ENCODE measurements at regions not wholly inside any gene's neighbourhood (a gene's known extent, or its start where the extent isn't known, plus 50 kb on each side); places are given as distances from the start of the nearest gene placed in this dataset.

DNA sequence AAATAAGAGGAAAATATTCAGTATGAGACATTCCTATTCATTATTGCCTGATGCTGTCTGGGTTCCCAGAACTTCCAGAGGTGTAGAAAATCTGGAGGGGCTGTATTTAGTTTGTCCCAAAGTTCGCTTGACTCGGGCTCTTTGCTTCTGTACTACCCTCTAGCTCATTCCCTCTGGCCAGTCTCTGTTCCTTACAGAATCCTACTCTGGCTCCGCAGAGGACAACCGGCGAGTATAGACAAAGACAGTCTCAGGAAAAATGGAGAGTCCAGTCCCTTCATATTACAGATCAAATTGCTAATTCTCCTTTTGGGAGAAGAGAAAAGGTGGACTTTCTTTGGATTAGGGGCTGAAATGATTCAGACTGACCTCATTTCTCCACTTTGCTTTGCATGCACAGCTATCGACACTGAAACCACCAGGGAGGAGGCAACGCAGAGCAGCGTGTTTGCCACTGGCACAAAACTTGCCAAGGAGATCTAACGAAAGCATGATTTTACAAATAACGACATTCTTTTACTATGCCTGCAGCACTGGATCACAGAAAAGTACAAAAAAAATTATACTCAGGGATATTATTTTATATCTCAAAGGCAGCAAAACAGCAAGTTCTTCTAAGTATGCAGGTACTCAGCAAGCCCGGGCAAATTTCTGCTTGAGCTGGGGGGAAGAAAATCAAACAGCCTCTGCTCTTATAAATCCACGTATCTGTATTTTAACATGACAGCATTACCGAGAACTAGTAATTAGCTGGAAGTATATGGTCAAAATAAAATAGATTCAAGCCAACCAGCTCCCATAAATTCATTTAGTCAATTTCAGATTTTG lies 279.7 kb downstream of the NPR3 start:
- DNase-seq = no peak

- no peak for DNase-seq
Measured at GRCh38 chr5:32991421-32991815, 280.3 kb downstream of the NPR3 start.

DNA sequence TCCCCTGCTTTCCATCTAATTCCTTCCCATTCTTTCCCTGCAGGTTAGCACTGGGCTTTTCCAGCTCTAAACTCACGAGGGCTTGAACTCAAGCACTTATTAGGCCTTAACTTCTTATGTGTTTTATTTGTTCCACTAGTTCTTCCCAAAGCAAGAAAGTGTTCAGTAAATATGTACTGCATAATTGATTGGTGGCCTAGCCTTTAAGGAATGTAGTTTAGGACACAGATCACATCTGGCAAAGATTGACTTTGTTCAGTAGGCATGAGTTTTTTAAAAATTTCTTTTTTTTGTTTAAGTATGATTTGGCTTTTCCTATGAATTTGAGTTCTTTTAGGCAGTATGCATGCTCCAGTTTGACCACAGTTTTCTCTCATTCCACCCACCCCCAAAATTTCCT lies 285.2 kb downstream of the NPR3 start:
- no peak for DNase-seq

- no peak for DNase-seq
Measured at GRCh38 chr5:33008751-33009418, 297.8 kb downstream of the NPR3 start.

GRCh38 chr5:33010846-33011245 lies 299.7 kb downstream of the NPR3 start:
- no peak for DNase-seq

- no peak for DNase-seq
Measured at GRCh38 chr5:33011801-33012200, 300.7 kb downstream of the NPR3 start.

DNA sequence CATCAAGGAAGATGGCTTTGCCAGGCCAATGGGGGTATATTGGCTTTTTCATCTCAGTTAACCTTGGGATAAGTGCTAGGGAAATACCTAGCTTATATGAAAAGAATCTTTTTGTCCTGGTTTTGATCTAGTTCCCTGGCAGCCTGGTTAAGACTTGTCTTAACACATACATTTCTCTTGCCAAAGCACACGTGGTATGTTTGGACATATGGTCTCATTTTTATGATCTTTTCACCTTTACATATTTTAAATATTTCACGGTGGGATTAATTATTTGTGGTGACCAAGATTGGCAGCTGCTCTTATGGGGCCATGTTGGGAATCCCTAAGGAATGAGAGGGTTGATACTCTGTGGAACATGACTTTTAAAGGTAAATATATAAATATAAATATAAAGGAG lies 312.5 kb downstream of the NPR3 start:
- DNase-seq = no peak

DNA sequence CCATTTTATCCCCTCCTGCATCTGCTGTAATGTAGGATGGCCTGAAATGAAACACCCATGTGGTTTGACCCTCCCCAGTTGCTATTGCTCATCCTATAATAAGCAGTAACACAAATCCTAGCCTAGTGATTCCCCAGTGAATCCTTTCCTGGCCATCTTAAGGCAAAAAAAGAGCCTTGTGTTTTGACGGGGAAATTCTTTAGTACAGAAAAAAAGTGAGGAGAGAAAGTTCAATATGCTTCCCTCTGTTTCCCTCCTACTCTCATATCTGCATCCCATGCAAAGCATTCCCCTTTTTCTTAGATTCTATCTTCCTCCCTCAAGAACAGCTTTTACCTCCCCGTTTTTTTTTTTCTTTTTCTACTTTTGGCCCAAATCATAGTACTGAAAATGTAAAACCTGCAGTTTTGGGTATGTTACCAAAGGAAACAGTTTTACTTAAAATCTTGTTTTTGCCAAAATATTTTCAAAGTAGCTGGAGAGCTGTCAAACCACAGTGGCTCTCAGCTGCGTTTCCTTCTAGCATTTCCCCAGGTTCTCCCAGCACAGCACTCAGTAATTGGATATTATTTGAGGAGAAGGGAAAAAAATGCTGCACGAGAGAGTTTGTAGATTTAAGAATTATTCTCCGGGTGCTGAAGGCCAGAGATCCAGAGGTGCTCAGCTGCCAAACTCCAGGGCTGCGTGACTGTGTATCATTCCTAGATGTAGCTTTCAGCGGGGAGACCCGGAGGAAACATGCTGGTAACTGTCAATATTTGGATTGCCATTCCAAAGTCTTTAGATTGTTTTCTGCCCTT lies 321.4 kb downstream of the NPR3 start:
- DNase-seq = no peak

DNA sequence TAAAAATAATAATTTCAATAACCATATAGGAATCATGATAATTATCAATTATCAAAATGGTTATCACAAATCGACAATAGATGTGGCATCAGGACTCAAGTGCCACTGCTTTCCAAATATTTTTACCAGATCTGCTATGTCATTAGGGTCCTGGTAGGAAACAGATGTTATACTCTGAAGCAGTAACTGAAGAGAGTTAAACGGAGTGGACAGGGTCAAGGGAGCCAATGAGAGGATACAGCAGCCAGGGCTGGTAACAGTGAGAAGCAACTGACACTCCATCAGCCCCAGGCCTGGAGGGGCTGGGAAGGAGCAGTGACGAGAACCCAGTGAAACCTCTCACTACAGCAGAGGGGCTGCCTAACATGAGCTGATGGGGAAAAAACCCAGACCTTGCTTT lies 322.4 kb downstream of the NPR3 start:
- DNase-seq = no peak

- DNase-seq = no peak
Measured at GRCh38 chr5:33034777-33035176, 323.7 kb downstream of the NPR3 start.

GRCh38 chr5:33035851-33036527 lies 324.9 kb downstream of the NPR3 start:
- no peak for DNase-seq

- DNase-seq = no peak
Measured at GRCh38 chr5:33037076-33037475, 326.0 kb downstream of the NPR3 start.

DNA sequence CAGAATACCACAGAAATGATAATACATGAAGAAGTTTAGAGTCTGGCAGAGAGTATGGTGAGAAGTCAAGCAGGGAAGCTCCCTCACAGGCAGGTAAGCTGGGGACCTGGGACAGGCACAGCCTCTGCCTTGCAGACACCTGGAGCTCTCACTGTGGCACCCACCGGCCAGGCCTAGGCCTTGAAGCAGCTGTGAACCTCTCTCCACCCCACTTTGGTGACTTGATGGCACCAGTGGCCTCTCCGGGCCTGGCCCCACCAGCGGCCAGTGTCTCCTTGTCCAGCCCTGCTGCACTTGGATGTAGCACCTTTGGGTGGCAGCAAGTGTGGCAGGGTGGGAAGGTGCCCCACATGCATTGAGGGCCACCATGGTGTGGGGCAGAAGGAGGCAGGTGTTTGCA lies 330.5 kb downstream of the NPR3 start:
- no peak for DNase-seq

- no peak for DNase-seq
Measured at GRCh38 chr5:33043343-33043997, 332.3 kb downstream of the NPR3 start.

DNA sequence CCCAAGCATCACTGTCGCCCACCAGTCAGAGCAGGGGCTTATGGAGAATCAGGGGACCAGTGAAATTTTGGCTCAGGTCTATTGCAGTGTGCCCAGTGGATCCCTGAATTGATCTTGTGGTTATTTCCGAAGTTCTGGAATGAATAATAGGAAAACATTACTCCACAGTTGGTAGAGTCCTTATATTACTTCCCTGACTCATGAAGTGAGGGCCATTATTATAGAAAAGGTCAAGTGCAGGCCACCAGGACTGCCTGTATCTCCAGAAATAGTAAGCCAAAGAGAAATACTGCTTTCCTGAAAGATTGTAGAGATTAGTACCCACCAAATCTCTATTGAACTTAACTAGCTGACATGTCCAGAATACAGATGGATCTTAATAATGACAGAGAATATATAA lies 335.0 kb downstream of the NPR3 start:
- DNase-seq = no peak

DNA sequence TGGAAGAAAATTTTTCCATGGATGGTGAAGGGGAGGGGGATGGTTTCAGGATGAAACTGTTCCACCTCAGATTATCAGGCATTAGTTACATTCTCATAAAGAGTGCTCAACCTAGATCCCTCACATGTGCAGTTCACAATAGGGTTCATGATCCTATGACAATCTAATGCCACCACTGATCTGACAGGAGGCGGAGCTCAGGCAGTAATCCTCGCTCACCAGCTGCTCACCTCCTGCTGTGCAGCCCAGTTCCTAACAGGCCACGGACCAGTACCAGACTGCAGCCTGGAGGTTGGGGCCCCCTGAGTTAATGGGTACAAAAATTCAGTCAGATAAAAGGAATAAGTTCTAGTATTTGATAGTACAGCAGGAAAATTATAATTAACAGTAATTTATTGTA lies 337.2 kb downstream of the NPR3 start:
- no peak for DNase-seq

GRCh38 chr5:33049298-33049697 lies 338.2 kb downstream of the NPR3 start:
- DNase-seq = no peak

GRCh38 chr5:33049842-33050241 lies 338.7 kb downstream of the NPR3 start:
- no peak for DNase-seq

DNA sequence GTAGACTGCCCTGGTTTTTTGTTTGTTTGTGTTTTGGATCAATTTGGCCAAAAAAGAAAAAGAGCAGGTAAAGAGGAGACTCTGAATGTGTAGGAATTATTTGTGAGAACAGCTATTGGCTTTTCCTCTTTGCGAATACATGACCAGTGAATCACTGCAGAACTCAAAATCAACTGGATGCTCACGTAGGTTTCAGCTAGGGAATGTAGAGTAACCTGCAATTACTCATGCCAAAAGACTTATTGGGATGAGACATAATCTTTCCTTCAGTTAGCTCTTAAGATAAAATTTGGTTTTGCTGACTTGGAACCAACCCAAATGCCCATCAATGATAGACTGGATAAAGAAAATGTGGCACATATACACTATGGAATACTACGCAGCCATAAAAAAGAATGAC lies 348.0 kb downstream of the NPR3 start:
- no peak for DNase-seq

- no peak for DNase-seq
Measured at GRCh38 chr5:33065131-33065530, 354.0 kb downstream of the NPR3 start.

GRCh38 chr5:33067291-33067690 lies 356.2 kb downstream of the NPR3 start:
- DNase-seq = no peak

DNA sequence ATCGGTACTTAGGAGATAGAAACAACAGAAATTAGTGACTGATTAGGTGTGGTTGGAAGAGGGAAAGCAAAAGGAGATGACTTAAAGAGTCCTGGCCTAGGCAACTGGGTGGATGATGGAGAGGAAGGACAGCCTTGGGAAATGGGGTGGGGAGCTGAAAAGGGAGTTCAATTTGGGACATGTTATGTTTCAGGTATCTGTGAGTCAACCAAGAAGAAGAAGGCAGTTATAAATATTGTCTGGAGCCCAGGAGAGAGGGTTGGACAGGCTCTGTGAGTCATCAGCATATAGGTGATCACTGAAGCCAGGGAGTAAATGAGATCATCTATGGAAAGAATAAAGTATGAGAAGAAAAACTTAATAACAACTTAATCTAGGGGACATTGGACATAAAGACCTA lies 357.7 kb downstream of the NPR3 start:
- no peak for DNase-seq

- DNase-seq = no peak
Measured at GRCh38 chr5:33072296-33072695, 361.2 kb downstream of the NPR3 start.

Data from activated CD4-positive, alpha-beta T cell treated with anti-CD3 and anti-CD28 coated beads for 48 hours (primary cell).